H1 (cell line): ENCODE measurements at regions not wholly inside any gene's neighbourhood (a gene's known extent, or its start where the extent isn't known, plus 50 kb on each side); places are given as distances from the start of the nearest gene placed in this dataset.

Experiments used
- BRCA1 ChIP-seq: IDR thresholded peaks from 2 replicates; pipeline ENCODE4 v1.6.1; 2012; ENCODE audit warnings: low read depth, low read length, improper control_type of control experiment
- CHD7 ChIP-seq: fragments of 300-600 bp; sonication (generic); IDR thresholded peaks from 2 replicates; pipeline ENCODE4 v1.7.1; 2012; ENCODE audit warnings: low read length, moderate library complexity, mild to moderate bottlenecking, inconsistent platforms; ENCODE audit not compliant: insufficient replicate concordance
- CTBP2 ChIP-seq: IDR thresholded peaks from 2 replicates; pipeline ENCODE4 v1.7.0; 2011; ENCODE audit warnings: borderline replicate concordance, mild to moderate bottlenecking, moderate library complexity, mixed read lengths, low read length; ENCODE audit not compliant: insufficient read depth, insufficient read length
- FOSL1 ChIP-seq: IDR thresholded peaks from 2 replicates; pipeline ENCODE4 v1.6.1; 2011; ENCODE audit warnings: mild to moderate bottlenecking, low read depth, low read length, moderate library complexity; ENCODE audit not compliant: insufficient read depth
- MAFK ChIP-seq: IDR thresholded peaks from 2 replicates; pipeline ENCODE4 v1.6.1; 2012; ENCODE audit warnings: low read depth, mild to moderate bottlenecking, improper control_type of control experiment, low read length
- RBBP5 ChIP-seq: IDR thresholded peaks from 2 replicates; pipeline ENCODE4 v1.7.1; 2012; ENCODE audit warnings: low read depth, mild to moderate bottlenecking, inconsistent platforms, low read length, moderate library complexity, borderline replicate concordance

GRCh38 chr11:116376547-116376946, 396.2 kb downstream of the BUD13 start (continued):
- TF ChIP-seq CHD7 = no peak
- no peak for TF ChIP-seq MAFK
- no peak for TF ChIP-seq BRCA1
- TF ChIP-seq RBBP5 = no peak
- no peak for TF ChIP-seq FOSL1
- TF ChIP-seq CTBP2 = no peak
